ENCODE measurements at regions not wholly inside any gene's neighbourhood (a gene's known extent, or its start where the extent isn't known, plus 50 kb on each side); places are given as distances from the start of the nearest gene placed in this dataset.
"Not testable (repeated sequence)": the region's sequence is repeated elsewhere in the genome, so short reads cannot be mapped to it uniquely, and the experiment has no call there.

DNA sequence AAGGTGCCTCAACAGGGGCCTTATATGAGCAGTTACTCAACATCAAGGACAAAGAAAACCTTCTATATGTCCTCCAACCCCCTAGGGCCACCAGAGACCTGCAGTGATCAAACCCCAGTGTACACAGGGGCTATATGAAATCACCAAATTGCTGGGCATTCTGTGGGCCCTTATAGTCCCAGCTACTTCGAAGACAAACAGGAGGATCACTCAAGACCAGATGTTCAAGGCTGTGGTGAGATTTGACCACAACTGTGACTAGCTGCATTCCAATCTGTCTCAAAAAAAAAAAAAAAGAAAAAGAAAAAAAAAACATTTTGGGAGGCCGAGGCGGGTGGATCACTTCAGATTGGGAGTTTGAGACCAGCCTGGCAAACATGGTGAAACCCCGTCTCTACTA, 51.0 kb upstream of the PRB2 start:
- DNase-seq: no peak

DNA sequence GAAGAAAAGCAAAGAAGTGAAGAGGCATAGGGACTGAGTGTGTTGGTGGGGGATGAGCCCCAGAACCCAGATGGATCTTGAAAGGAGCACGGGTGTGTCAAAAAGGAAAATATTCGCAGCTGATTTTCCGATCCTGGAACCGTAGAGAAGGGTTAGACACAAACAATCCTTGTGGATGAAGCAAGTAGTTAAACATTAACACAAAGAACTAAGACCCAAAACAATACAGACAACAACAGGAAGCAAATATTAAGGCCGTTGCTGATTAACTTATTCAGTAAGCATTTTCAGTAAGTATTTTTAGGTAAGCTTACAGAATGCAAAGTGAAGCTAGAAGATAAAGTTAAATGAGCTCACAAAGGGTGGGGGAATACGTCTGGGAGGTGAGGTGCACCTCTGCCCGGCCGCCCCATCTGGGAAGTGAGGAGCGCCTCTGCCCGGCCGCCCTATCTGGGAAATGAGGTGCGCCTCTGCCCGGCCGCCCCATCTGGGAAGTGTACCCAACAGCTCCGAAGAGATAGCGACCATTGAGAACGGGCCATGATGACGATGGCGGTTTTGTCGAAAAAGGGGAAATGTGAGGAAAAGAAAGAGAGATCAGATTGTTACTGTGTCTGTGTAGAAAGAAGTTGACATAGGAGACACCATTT, 62.8 kb upstream of the PRB2 start:
- DNase-seq: no peak

GRCh38 chr12:11460343-11461023, 65.1 kb upstream of the PRB2 start:
- DNase-seq: no peak

DNA sequence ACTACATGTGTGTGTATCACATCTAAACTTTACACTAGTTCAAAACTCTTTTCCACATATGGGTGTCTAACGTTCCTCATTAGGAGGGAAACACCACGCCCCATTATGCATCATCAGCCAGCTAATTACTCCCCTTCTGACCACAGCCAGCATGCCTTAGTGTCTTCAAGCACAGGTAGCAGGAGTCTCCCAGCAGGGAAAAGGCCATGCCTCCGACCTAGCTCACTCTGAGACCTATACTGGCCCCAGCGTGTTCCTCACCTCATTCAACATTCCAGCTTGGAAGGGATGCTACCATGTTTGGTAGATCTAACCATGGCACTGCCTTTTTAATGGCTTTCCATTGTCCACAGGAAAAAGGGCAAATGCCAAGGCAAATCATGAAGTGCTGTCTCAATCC, 66.1 kb upstream of the PRB2 start:
- DNase-seq: no peak

DNA sequence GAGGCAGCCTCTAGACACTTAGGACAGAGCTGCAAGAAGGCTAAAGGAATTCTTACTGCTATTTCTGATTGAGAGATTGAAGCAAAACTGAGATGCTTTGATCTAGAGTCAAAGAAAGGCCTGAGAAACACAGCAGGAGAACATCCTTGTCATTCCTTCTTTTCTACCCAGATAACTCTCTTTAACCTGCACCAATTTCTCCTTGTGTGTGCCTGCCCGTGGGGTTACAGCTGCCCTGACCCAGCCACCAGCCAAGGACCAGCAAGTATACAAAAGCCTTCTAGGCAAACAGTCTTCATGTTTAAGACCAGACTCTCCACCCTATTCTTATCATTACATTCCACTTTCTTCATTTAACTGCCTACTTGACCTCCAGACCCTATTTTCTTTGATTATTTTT, 81.7 kb upstream of the PRB2 start:
- DNase-seq: no peak

- DNase-seq: no peak
Observed at GRCh38 chr12:11482955-11483354, 87.6 kb upstream of the PRB2 start.

DNA sequence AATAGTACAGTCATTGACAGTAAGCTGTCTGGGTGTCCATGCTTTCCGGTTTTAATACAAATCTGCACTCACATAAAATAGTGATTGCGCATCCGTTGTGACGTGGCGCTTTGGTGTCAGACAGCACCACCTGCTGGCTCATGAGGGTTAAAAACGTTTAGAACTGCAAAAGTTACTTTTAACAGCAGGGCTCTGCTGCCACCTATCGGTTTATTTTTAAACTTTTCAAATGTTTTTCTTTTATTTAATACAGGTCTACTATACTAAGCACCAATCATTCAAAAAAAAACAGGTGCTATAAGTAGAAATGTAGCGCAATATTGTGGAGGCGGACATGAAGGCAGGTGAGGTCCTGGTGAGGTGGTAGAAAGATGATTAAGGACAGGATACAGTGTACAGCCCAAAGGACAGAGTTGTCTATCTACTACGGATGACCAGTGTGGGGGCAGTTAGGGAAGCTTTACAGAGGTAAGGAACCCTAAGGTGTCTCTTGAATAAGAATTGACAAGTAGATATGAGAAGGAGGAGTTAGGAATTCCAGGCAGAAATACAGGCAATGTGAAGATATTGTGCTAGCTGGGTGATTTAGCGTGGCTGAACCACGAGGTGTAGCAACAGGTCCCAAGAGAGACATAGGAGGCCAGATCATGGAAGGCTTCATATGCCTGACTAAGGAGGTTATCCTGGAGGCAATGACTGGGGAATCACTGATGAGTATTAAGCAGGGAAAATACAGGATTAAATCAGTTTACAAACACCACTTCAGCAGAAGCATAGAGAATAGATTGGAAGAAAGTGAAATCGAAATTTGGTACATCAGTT, 91.5 kb upstream of the PRB2 start:
- DNase-seq: peak; percentile 88

GRCh38 chr12:11496157-11496851, 100.9 kb upstream of the PRB2 start:
- no peak for DNase-seq

- no peak for DNase-seq
Observed at GRCh38 chr12:11497438-11497837, 102.1 kb upstream of the PRB2 start.

- DNase-seq: no peak
Observed at GRCh38 chr12:11497995-11498394, 102.6 kb upstream of the PRB2 start.

- not testable (repeated sequence) for DNase-seq
Observed at GRCh38 chr12:11498574-11498973, 103.2 kb upstream of the PRB2 start.

GRCh38 chr12:11499806-11500187, 104.4 kb upstream of the PRB2 start:
- DNase-seq: no peak

GRCh38 chr12:11500188-11500860, 105.0 kb upstream of the PRB2 start:
- peak; percentile 69 for DNase-seq

DNA sequence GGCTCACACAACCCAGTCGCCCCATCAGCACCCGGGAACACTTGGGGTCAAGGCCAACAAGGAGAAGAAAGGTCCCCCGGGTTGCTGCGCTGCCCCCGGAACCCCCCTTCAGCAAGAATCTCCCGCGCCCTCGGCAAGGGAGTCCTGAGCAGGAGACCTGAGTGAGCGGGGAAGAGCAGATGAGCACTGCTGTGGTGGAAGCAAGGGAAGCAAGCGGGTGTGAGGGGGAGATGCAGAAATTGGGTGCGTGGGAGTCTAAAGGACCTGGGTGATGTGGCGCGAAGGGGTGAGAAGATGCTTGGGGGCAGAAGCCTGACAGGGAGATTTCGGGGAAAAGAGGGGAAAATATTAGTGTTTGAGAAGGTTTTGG, 105.5 kb upstream of the PRB2 start:
- no peak for DNase-seq

GRCh38 chr12:11508699-11509098, 113.3 kb upstream of the PRB2 start:
- DNase-seq: no peak

GRCh38 chr12:11509326-11509725, 114.0 kb upstream of the PRB2 start:
- DNase-seq: no peak

DNA sequence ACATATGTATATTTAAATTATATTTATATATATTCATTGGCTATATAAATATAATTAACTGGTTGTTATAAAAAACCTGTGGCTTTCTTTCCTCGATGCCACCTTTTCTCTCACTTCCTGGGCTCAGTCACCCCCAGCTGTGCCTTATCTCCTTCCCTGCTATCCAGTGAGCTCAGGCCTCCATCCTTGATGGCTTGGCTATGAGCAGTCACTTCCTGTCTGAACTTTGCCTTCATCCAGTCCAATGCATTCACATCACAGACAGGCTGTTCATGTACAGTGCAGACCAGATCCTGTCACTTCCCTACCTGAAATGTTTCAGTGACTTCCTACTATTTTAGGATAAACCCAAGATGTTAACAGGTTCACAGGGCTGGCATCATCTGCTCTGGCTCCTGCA, 115.3 kb upstream of the PRB2 start:
- no peak for DNase-seq

DNA sequence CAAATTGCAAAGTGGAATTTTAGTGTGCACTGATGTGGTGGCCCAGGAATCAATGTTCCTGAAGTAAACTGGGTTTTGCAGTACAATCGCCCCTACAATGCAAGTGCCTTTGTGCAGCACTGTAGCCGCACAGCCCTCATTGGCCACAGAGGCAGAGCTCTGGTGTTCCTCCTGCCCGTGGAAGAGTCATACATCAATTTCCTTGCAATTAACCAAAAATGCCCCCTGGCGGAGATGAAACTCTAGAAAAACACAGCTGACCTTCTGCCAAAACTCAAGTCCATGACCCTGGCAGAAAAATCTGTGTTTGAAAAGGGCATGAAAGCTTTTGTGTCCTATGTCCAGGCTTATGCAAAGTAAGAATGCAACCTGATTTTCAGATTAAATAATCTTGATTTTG, 117.9 kb upstream of the PRB2 start:
- DNase-seq: no peak

DNA sequence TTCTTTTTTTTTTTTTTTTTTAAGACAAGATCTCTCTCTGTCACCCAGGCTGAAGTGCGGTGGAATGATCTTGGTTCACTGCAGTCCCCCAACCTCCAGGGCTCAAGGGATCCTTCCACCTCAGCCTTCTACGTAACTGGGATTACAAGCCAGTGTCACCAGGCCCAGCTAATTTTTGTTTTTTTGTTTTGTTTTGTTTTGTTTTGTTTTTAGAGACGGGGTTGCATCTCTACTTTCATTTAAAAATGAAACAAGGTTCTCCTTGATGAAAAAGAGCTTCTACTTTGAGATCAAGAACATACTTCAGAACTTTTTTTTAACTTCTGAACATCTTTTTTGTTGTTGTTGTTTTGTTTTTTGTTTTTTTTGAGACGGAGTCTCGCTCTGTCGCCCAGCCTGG, 121.7 kb upstream of the PRB2 start:
- no peak for DNase-seq

DNA sequence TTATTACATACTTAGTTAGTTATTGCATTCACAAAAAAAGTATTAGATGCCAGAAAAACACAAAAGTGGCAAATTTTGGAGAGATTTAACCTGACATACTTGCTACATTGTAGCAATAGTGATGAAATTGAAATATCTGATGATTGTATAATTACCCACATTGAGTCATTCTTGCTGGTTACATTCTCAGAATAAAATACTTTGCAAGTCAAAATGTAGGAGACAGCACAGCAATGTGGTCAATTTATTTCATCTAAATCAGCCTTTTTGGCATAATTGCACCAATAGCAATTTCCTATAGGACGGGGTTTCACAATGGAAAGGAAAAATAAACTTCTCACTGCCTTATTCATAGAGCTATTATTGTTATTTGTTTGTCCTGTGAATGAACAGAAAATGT, 125.0 kb upstream of the ETV6 start:
- DNase-seq: no peak

- DNase-seq: no peak
Observed at GRCh38 chr12:11534064-11534463, 115.4 kb upstream of the ETV6 start.

GRCh38 chr12:11535127-11535526, 114.3 kb upstream of the ETV6 start:
- no peak for DNase-seq

DNA sequence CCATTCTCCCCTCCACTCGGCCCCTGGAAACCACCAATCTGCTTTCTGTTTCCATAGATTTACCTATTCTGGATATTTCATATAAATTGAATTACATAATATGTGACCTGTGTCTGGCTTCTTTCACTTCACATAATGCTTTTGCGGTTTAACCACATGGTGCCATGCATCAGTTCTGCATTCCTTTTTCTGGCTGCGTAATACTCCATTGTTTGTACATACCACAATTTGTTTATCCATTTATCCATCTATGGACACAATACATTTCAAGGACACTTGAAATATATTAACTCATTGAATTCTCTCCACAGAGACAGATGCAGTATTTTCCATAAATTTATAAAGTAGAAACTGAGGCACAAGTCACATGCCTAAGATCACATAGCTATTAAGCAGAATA, 110.3 kb upstream of the ETV6 start:
- no peak for DNase-seq
